ENCODE measurements at regions not wholly inside any gene's neighbourhood (a gene's known extent, or its start where the extent isn't known, plus 50 kb on each side); places are given as distances from the start of the nearest gene placed in this dataset.

DNA sequence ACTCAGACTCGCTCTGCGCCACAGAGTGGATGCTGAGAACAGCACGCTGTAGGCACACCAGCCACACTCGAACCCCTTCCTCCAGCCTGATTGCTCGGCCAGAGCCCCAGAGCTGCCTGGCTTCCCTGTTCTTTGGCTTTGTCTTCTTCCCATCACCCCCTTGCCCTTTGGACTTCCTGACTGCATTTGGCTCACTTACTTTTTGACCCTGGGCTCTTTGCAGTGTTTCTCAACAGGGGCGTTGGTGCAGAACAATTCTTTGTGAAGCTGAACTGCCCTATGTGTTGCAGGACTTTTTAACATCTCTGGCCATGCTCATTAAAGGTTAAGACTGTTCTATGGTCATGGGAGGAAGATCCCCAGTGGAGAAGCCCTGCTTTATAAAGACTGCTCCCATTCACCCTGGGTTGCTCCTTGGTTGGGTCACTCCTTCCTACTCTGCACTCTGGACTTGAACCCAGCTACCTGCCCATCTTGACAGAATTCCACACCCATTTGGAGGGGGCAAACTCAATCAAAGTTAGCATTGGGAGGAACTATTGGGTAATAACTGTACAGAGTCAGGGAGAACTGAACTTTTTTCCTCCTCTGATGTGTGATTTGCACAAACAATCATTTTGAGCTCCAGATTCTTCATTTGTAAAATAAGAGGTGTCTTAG is 127.7 kb upstream of the PLEKHG7 start:
- no peak for TF ChIP-seq BMI1 (IDR thresholded peaks at IDR 0.05; ENCODE audit: borderline replicate concordance)
- no peak for TF ChIP-seq NRF1 (conservative IDR thresholded peaks at IDR 0.05; ENCODE audit: low read depth, low read length)
- TF ChIP-seq CTCF (IDR thresholded peaks at IDR 0.05 in 2 of 3, conservative IDR thresholded peaks at IDR 0.05 in 1 of 3; ENCODE audit: control insufficient read depth in 2 of 3, extremely low read depth in 1 of 3, insufficient read depth in 1 of 3, low read depth in 3 of 3, low read length in 3 of 3), result no peak

All from GM12878 (cell line).